ENCODE measurements at regions not wholly inside any gene's neighbourhood (a gene's known extent, or its start where the extent isn't known, plus 50 kb on each side); places are given as distances from the start of the nearest gene placed in this dataset.

- no peak for DNase-seq
Measured at GRCh38 chr9:79116041-79116440, 455.7 kb upstream of the TLE4 start.

- no peak for DNase-seq
Measured at GRCh38 chr9:79116709-79117108, 455.1 kb upstream of the TLE4 start.

GRCh38 chr9:79120533-79120932 is 451.2 kb upstream of the TLE4 start:
- no peak for DNase-seq

GRCh38 chr9:79120941-79121340 is 450.8 kb upstream of the TLE4 start:
- DNase-seq: no peak

GRCh38 chr9:79123415-79123814 is 448.4 kb upstream of the TLE4 start:
- DNase-seq: peak; percentile 11

- no peak for DNase-seq
Measured at GRCh38 chr9:79127661-79128060, 444.1 kb upstream of the TLE4 start.

- DNase-seq: peak; percentile 55
Measured at GRCh38 chr9:79129865-79130480, 441.8 kb upstream of the TLE4 start.

GRCh38 chr9:79131246-79131774 is 440.5 kb upstream of the TLE4 start:
- DNase-seq: no peak

GRCh38 chr9:79131824-79132377 is 439.9 kb upstream of the TLE4 start:
- no peak for DNase-seq

- DNase-seq: peak; percentile 62
Measured at GRCh38 chr9:79134654-79135053, 437.1 kb upstream of the TLE4 start.

- no peak for DNase-seq
Measured at GRCh38 chr9:79135681-79136415, 435.9 kb upstream of the TLE4 start.

GRCh38 chr9:79140751-79141150 is 431.0 kb upstream of the TLE4 start:
- no peak for DNase-seq

GRCh38 chr9:79143211-79143610 is 428.6 kb upstream of the TLE4 start:
- DNase-seq: peak; percentile 24

- DNase-seq: no peak
Measured at GRCh38 chr9:79145442-79145841, 426.3 kb upstream of the TLE4 start.

GRCh38 chr9:79149585-79149984 is 422.2 kb upstream of the TLE4 start:
- DNase-seq: no peak

GRCh38 chr9:79151791-79152190 is 420.0 kb upstream of the TLE4 start:
- DNase-seq: no peak

- DNase-seq: no peak
Measured at GRCh38 chr9:79152306-79152705, 419.5 kb upstream of the TLE4 start.

- no peak for DNase-seq
Measured at GRCh38 chr9:79154806-79155205, 417.0 kb upstream of the TLE4 start.

- no peak for DNase-seq
Measured at GRCh38 chr9:79155308-79155707, 416.5 kb upstream of the TLE4 start.

- no peak for DNase-seq
Measured at GRCh38 chr9:79163544-79163943, 408.2 kb upstream of the TLE4 start.

- DNase-seq: no peak
Measured at GRCh38 chr9:79164406-79164805, 407.4 kb upstream of the TLE4 start.

- DNase-seq: peak; percentile 41
Measured at GRCh38 chr9:79165020-79165780, 406.6 kb upstream of the TLE4 start.

- DNase-seq: peak; percentile 34
Measured at GRCh38 chr9:79166005-79166404, 405.8 kb upstream of the TLE4 start.

Data from fibroblast of skin of right biceps (primary cell).